PC-3 (cell line): ENCODE measurements at regions not wholly inside any gene's neighbourhood (a gene's known extent, or its start where the extent isn't known, plus 50 kb on each side); places are given as distances from the start of the nearest gene placed in this dataset.

Source experiments
- ATAC-seq: fragments of 200-7000 bp; cut with Tn5 transposase; 2 replicates; pipeline ENCODE4 v1.9.1; 2020; ENCODE audit warnings: mild to moderate bottlenecking, moderate library complexity
- BruUV-seq: library from RNA; stranded (reverse); fragments of 400-500 nt; replicated peaks from 2 replicates; lab custom pipeline; 2021; lab: Mats Ljungman, UMichigan
- CTCF ChIA-PET: fragments of 300-600 bp; sonication (Branson Sonifier 250); formaldehyde crosslinking; loops from one replicate; lab custom pipeline; 2022; ENCODE audit warnings: antibody characterized with exemption; lab: Charles Lee
- POLR2A ChIA-PET: fragments of 300-600 bp; sonication (Branson Sonifier 250); formaldehyde crosslinking; loops from one replicate; lab custom pipeline; 2022; ENCODE audit warnings: antibody characterized with exemption; ENCODE audit not compliant: unreplicated experiment; lab: Charles Lee
- DNase-seq: peaks from one replicate; pipeline ENCODE4 v3.0.0-alpha.2; 2015
- H2AFZ ChIP-seq: fragments of 300-600 bp; sonication (generic); 2 replicates; pipeline ENCODE4 v1.6.0; 2016; ENCODE audit warnings: antibody characterized with exemption, low read length
- H3F3A ChIP-seq: fragments of 300-600 bp; sonication (generic); one replicate; pipeline ENCODE4 v1.6.0; 2017; ENCODE audit warnings: antibody characterized with exemption, low read length, control low read depth, mild to moderate bottlenecking; ENCODE audit not compliant: unreplicated experiment
- H3K27ac ChIP-seq: fragments of 300-600 bp; sonication (generic); 2 replicates; pipeline ENCODE4 v1.5.1; 2016; ENCODE audit warnings: mild to moderate bottlenecking, low read length
- H3K27me3 ChIP-seq: fragments of 300-600 bp; sonication (generic); 2 replicates; pipeline ENCODE4 v1.6.1; 2016; ENCODE audit warnings: low read length, mixed read lengths
- H3K36me3 ChIP-seq: fragments of 300-600 bp; sonication (generic); 2 replicates; pipeline ENCODE4 v1.6.1; 2016; ENCODE audit warnings: low read depth, mixed run types, low read length, mixed read lengths
- H3K4me1 ChIP-seq: fragments of 300-600 bp; sonication (generic); 2 replicates; pipeline ENCODE4 v1.5.1; 2016; ENCODE audit warnings: low read length; ENCODE audit not compliant: insufficient read depth
- H3K4me2 ChIP-seq: fragments of 300-600 bp; sonication (generic); 2 replicates; pipeline ENCODE4 v1.6.0; 2016; ENCODE audit warnings: low read length
- H3K4me3 ChIP-seq: fragments of 300-600 bp; sonication (generic); 2 replicates; pipeline ENCODE4 v1.5.1; 2016; ENCODE audit warnings: mild to moderate bottlenecking, low read length, mixed read lengths
- H3K79me2 ChIP-seq: fragments of 300-600 bp; sonication (generic); 2 replicates; pipeline ENCODE4 v1.6.1; 2017; ENCODE audit warnings: low read length, mixed read lengths
- H3K9ac ChIP-seq: fragments of 300-600 bp; sonication (generic); 2 replicates; pipeline ENCODE4 v1.6.0; 2016; ENCODE audit warnings: mild to moderate bottlenecking, low read length
- H3K9me2 ChIP-seq: fragments of 300-600 bp; sonication (generic); replicated peaks from 2 replicates; pipeline ENCODE4 v1.6.1; 2016; ENCODE audit warnings: mixed run types, low read length, mixed read lengths
- H3K9me3 ChIP-seq: fragments of 300-600 bp; sonication (generic); 2 replicates; pipeline ENCODE4 v1.6.1; 2016; ENCODE audit warnings: low read length, mixed read lengths
- H4K20me1 ChIP-seq: fragments of 300-600 bp; sonication (generic); 2 replicates; pipeline ENCODE4 v1.6.1; 2016; ENCODE audit warnings: low read length, mixed read lengths
- EZH2 ChIP-seq: fragments of 300-600 bp; sonication (generic); IDR thresholded peaks from one replicate; pipeline ENCODE4 v1.6.1; 2017; ENCODE audit warnings: antibody characterized with exemption, mild to moderate bottlenecking, low read length; ENCODE audit not compliant: unreplicated experiment
- EZH2phosphoT487 ChIP-seq: fragments of 300-600 bp; sonication (generic); IDR thresholded peaks from 2 replicates; pipeline ENCODE4 v1.6.1; 2018; ENCODE audit warnings: mild to moderate bottlenecking, antibody characterized with exemption, low read length, borderline replicate concordance
- intact Hi-C: fragments of 100-400 bp; cut with micrococcal nuclease; formaldehyde crosslinking; loops from 2 replicates; pipeline ENCODE4 v1.9.0; 2023
- TF ChIP-seq, protein P1 (sequence below): fragments of 300-600 bp; sonication (generic); conservative IDR thresholded peaks from 2 replicates; pipeline ENCODE4 v1.5.1; 2017; ENCODE audit warnings: antibody characterized with exemption, low read depth, mild to moderate bottlenecking, low read length

DNA sequence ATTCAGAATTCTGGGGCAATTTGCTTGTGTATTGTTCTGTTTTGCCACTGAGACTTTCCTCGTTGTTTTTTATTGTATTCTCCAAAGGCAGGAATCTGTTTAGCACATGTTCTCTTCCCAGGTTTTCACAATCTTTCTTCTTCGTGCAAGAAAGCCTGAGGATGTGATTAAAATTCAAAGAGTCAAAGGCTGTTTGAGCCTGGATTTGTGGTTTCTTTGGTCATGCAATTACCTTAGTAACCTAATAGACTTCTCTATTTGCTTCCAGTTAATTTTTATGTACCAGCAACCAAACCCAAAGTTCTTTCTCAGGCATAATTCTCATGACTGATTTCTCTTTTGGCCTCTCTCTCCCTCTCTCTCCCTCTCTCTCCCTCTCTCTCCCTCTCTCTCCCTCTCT, 1420.1 kb upstream of the TENM3 start:
- Histone ChIP-seq H3F3A (no peaks in the 10 kb centered on the region), H3K9me2 (no peaks in the 10 kb centered on the region), H2AFZ (no peak overlapping the region), H3K27me3 (peaks cover 20% of the 10 kb centered on the region; the same call in 1 of the 2 replicates), H3K4me1 (peaks cover 11% of the 10 kb centered on the region; the same call in 1 of the 2 replicates), H3K36me3 (no peaks in the 10 kb centered on the region), H4K20me1 (no peaks in the 10 kb centered on the region), H3K27ac (no peak overlapping the region), H3K9me3 (no peaks in the 10 kb centered on the region), H3K4me3 (no peak overlapping the region), H3K9ac (no peak overlapping the region), H3K79me2 (no peaks in the 10 kb centered on the region), H3K4me2 (no peak overlapping the region)
- DNase-seq (no peak), ATAC-seq (no peak)
- ChIA-PET CTCF (no interaction called here), POLR2A (no interaction called here)
- no TSS peak for BruUV-seq
- TF ChIP-seq EZH2phosphoT487 (no peak), EZH2 (no peak)
- TF ChIP-seq, protein P1, sequence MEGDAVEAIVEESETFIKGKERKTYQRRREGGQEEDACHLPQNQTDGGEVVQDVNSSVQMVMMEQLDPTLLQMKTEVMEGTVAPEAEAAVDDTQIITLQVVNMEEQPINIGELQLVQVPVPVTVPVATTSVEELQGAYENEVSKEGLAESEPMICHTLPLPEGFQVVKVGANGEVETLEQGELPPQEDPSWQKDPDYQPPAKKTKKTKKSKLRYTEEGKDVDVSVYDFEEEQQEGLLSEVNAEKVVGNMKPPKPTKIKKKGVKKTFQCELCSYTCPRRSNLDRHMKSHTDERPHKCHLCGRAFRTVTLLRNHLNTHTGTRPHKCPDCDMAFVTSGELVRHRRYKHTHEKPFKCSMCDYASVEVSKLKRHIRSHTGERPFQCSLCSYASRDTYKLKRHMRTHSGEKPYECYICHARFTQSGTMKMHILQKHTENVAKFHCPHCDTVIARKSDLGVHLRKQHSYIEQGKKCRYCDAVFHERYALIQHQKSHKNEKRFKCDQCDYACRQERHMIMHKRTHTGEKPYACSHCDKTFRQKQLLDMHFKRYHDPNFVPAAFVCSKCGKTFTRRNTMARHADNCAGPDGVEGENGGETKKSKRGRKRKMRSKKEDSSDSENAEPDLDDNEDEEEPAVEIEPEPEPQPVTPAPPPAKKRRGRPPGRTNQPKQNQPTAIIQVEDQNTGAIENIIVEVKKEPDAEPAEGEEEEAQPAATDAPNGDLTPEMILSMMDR, result no peak
- intact Hi-C loops, result loop anchor here (10.0 kb wide), 1 partner anchor 1262 kb away; no protein-coding TSS in a partner anchor

DNA sequence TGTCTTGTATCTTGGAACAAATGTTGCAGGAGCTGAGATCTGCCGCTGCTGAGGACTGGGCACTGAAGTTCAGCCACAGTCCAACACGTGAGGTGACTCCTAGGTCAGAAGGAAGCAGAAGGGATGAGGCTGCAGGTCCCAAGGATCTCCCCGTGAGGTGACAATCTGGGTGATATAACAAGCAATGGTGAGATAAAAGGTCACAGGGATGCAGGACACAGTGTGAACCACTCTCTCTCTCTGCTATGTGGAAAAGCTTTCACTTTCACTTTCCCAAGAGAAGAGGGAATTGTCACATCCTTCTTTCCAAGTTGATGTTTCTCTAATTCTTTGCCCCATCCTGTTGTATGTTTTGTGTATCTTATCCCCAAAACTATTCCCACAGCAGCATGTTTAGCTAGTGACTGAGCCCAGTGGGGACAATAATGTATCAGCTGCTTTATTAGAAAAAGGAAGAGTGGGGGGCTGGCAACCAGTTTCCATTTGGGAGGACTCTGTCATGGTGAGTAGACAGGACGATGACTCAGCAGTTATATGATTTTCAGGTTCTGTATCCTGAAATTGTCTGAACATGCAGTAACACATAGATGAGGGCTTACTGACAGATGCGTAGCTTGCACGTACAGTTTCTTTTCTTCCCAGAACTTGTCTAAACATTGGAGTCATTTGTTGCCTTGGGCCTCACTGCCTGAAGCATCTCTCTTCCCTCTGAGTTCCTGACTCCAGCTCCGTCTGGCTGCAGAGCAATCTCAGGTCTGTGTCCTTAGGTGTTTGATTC, 1415.8 kb upstream of the TENM3 start:
- intact Hi-C loops, result loop anchor here (5.0 to 10.0 kb wide), 3 partner anchors 120 to 1257 kb away; no protein-coding TSS in a partner anchor
- no peaks in the 10 kb centered on the region for H4K20me1 ChIP-seq
- no peaks in the 10 kb centered on the region for H3K9me3 ChIP-seq
- peak overlapping the region; percentile 80 for H3K4me2 ChIP-seq
- H3K4me3 ChIP-seq, result peak overlapping the region; percentile 63
- ATAC-seq (peak; percentile 35; the same call in 1 of the 2 replicates), DNase-seq (peak; percentile 23)
- no peak overlapping the region for H3K27ac ChIP-seq
- ChIA-PET CTCF (no interaction called here), POLR2A (no interaction called here)
- TF ChIP-seq EZH2phosphoT487 (no peak), EZH2 (no peak)
- TF ChIP-seq, protein P1, result no peak
- no peaks in the 10 kb centered on the region for H3F3A ChIP-seq
- peak overlapping the region; percentile 4; the same call in 1 of the 2 replicates for H3K9ac ChIP-seq
- peaks cover 5% of the 10 kb centered on the region; the same call in 1 of the 2 replicates for H3K27me3 ChIP-seq
- no peaks in the 10 kb centered on the region for H3K36me3 ChIP-seq
- peaks cover 13% of the 10 kb centered on the region; the same call in 1 of the 2 replicates for H3K4me1 ChIP-seq
- H3K9me2 ChIP-seq, result no peaks in the 10 kb centered on the region
- BruUV-seq, result no TSS peak
- peak overlapping the region; percentile 84 for H2AFZ ChIP-seq
- no peaks in the 10 kb centered on the region for H3K79me2 ChIP-seq
